H1 (cell line): ENCODE measurements at regions not wholly inside any gene's neighbourhood (a gene's known extent, or its start where the extent isn't known, plus 50 kb on each side); places are given as distances from the start of the nearest gene placed in this dataset.

ENCODE experiments used
- CTCF ChIA-PET: fragments of 300-600 bp; sonication (Branson Sonifier 250); formaldehyde crosslinking; loops from one replicate; lab custom pipeline; 2021; ENCODE audit not compliant: partially characterized antibody; lab: Charles Lee
- POLR2A ChIA-PET: fragments of 300-600 bp; sonication (Branson Sonifier 250); formaldehyde crosslinking; loops from one replicate; lab custom pipeline; 2021; ENCODE audit warnings: inconsistent platforms; ENCODE audit not compliant: partially characterized antibody; lab: Charles Lee
- DNase-seq, 2 experiments: peaks; one replicate each; pipeline versions ENCODE4 v3.0.0 to v3.0.0-alpha.2; 2010 to 2022; ENCODE audit warnings: low spot score in 2 of 2, low read depth in 1 of 2, mixed read lengths in 1 of 2
- FAIRE-seq: peaks from 2 replicates; lab custom pipeline; 2011; peaks lifted over from hg19 to GRCh38; lab: Jason Lieb, UNC
- H2AFZ ChIP-seq: 2 replicates; pipeline ENCODE4 v1.8.1; 2012; ENCODE audit warnings: low read length, inconsistent platforms
- H2AK5ac ChIP-seq: 2 replicates; pipeline ENCODE4 v1.6.1; 2013; ENCODE audit warnings: low read depth, low read length
- H2BK120ac ChIP-seq: replicated peaks from 2 replicates; pipeline ENCODE3; 2013; ENCODE audit warnings: low read depth, low read length, inconsistent platforms
- H2BK12ac ChIP-seq: 2 replicates; pipeline ENCODE4 v1.6.1; 2013; ENCODE audit warnings: low read depth, low read length
- H2BK15ac ChIP-seq: 2 replicates; pipeline ENCODE4 v1.6.1; 2013; ENCODE audit warnings: low read length
- H2BK20ac ChIP-seq: 2 replicates; pipeline ENCODE4 v1.6.1; 2013; ENCODE audit warnings: low read length
- H2BK5ac ChIP-seq: 2 replicates; pipeline ENCODE4 v1.6.1; 2013; ENCODE audit warnings: low read depth, low read length
- H3K14ac ChIP-seq: 2 replicates; pipeline ENCODE4 v1.6.1; 2013; ENCODE audit warnings: inconsistent platforms; ENCODE audit not compliant: insufficient read length
- H3K18ac ChIP-seq: 2 replicates; pipeline ENCODE4 v1.6.1; 2013; ENCODE audit warnings: low read length; ENCODE audit errors: extremely low read depth
- H3K23ac ChIP-seq: 2 replicates; pipeline ENCODE4 v1.6.1; 2013; ENCODE audit warnings: inconsistent platforms; ENCODE audit not compliant: insufficient read length
- H3K23me2 ChIP-seq: 2 replicates; pipeline ENCODE4 v1.6.1; 2013; ENCODE audit warnings: low read depth, low read length
- H3K27ac ChIP-seq: 2 replicates; pipeline ENCODE4 v1.6.1; 2011; ENCODE audit warnings: low read depth, low read length, inconsistent platforms
- H3K27me3 ChIP-seq, 4 experiments: replicated peaks in 1 of 4; 1 replicate in 1 of 4; 2 replicates in 3 of 4; pipeline versions ENCODE4 v1.6.1 to v1.8.1; 2011 to 2013; ENCODE audit warnings: low read length in 3 of 4, mild to moderate bottlenecking in 3 of 4, inconsistent platforms in 2 of 4, mixed read lengths in 2 of 4, moderate library complexity in 1 of 4; ENCODE audit not compliant: control insufficient read depth in 3 of 4, insufficient read depth in 3 of 4; ENCODE audit errors: extremely low read depth in 1 of 4
- H3K36me3 ChIP-seq, 4 experiments: 2 replicates each; pipeline versions ENCODE4 v1.6.1 to v1.8.1; 2011 to 2013; ENCODE audit warnings: mild to moderate bottlenecking in 4 of 4, low read length in 3 of 4, moderate library complexity in 2 of 4, control low read depth in 1 of 4, inconsistent platforms in 1 of 4; ENCODE audit not compliant: insufficient read depth in 4 of 4, control insufficient read depth in 2 of 4
- H3K4ac ChIP-seq: replicated peaks from 2 replicates; pipeline ENCODE3; 2013; ENCODE audit warnings: low read length, low read depth, mixed read lengths, inconsistent platforms; ENCODE audit not compliant: insufficient read length
- H3K4me1 ChIP-seq, 4 experiments: replicated peaks in 1 of 4; 1 replicate in 1 of 4; 2 replicates in 3 of 4; pipeline versions ENCODE4 v1.6.1 to v1.8.1; 2011 to 2013; ENCODE audit warnings: low read length in 3 of 4, inconsistent platforms in 2 of 4, mixed read lengths in 1 of 4; ENCODE audit not compliant: insufficient read depth in 4 of 4, control insufficient read depth in 3 of 4
- H3K4me2 ChIP-seq, 2 experiments: 2 replicates each; pipeline versions ENCODE4 v1.6.1 to v1.8.1; 2011 to 2013; ENCODE audit warnings: low read depth in 2 of 2, low read length in 2 of 2, control low read depth in 1 of 2, inconsistent platforms in 1 of 2, mild to moderate bottlenecking in 1 of 2; ENCODE audit not compliant: insufficient read depth in 1 of 2
- H3K4me3 ChIP-seq, 4 experiments: fragments of 200-600, 300-600 bp in 1 of 4; sonication (generic), shearing (Covaris generic), sonication (Bioruptor Twin) in 1 of 4; 2 replicates each; pipeline versions ENCODE4 v1.5.1 to v1.8.1; 2011 to 2016; ENCODE audit warnings: low read length in 4 of 4, low read depth in 3 of 4, control low read depth in 2 of 4, inconsistent platforms in 2 of 4, mild to moderate bottlenecking in 2 of 4, mixed read lengths in 1 of 4, moderate library complexity in 1 of 4; ENCODE audit not compliant: insufficient read depth in 2 of 4; ENCODE audit errors: extremely low read depth in 1 of 4
- H3K56ac ChIP-seq: replicated peaks from 2 replicates; pipeline ENCODE3; 2013; ENCODE audit warnings: low read depth, mild to moderate bottlenecking, mixed read lengths, low read length, inconsistent platforms; ENCODE audit not compliant: insufficient read length
- H3K79me1 ChIP-seq: 2 replicates; pipeline ENCODE4 v1.6.1; 2013; ENCODE audit warnings: low read depth, low read length, control low read depth
- H3K79me2 ChIP-seq, 2 experiments: 2 replicates each; pipeline versions ENCODE4 v1.6.1 to v1.8.1; 2012 to 2013; ENCODE audit warnings: low read length in 2 of 2, mild to moderate bottlenecking in 2 of 2, inconsistent platforms in 1 of 2; ENCODE audit not compliant: insufficient read depth in 2 of 2, control insufficient read depth in 1 of 2
- H3K9ac ChIP-seq, 4 experiments: replicated peaks in 1 of 4; 1 replicate in 1 of 4; 2 replicates in 3 of 4; pipeline versions ENCODE4 v1.6.1 to v1.8.1; 2011 to 2013; ENCODE audit warnings: low read depth in 3 of 4, low read length in 3 of 4, control low read depth in 2 of 4, mild to moderate bottlenecking in 2 of 4, moderate library complexity in 2 of 4, inconsistent platforms in 1 of 4; ENCODE audit errors: extremely low read depth in 1 of 4
- H3K9me3 ChIP-seq, 2 experiments: 2 replicates each; pipeline versions ENCODE4 v1.6.1 to v1.8.1; 2012 to 2013; ENCODE audit warnings: mild to moderate bottlenecking in 2 of 2, moderate library complexity in 2 of 2, control low read depth in 1 of 2, inconsistent platforms in 1 of 2, low read depth in 1 of 2, low read length in 1 of 2, mixed read lengths in 1 of 2; ENCODE audit not compliant: insufficient read depth in 2 of 2
- H4K20me1 ChIP-seq, 2 experiments: replicated peaks in 1 of 2; 2 replicates each; pipeline versions ENCODE3 to v1.8.1; 2011 to 2013; ENCODE audit warnings: inconsistent platforms in 2 of 2, low read length in 2 of 2, mild to moderate bottlenecking in 1 of 2; ENCODE audit not compliant: insufficient read depth in 2 of 2, control insufficient read depth in 1 of 2
- H4K5ac ChIP-seq: 2 replicates; pipeline ENCODE4 v1.6.1; 2013; ENCODE audit warnings: low read length, low read depth, mixed read lengths, inconsistent platforms; ENCODE audit not compliant: insufficient read length
- H4K8ac ChIP-seq: 2 replicates; pipeline ENCODE4 v1.8.0; 2013; ENCODE audit warnings: mild to moderate bottlenecking, moderate library complexity, low read length, inconsistent platforms; ENCODE audit not compliant: insufficient read depth; ENCODE audit errors: extremely low read depth
- H4K91ac ChIP-seq: replicated peaks from 2 replicates; pipeline ENCODE3; 2013; ENCODE audit warnings: low read length, mixed read lengths, inconsistent platforms; ENCODE audit not compliant: insufficient read length
- ASH2L ChIP-seq: fragments of 200-600, 300-600 bp; sonication (generic); IDR thresholded peaks from one replicate; pipeline ENCODE4 v1.7.1; 2017; ENCODE audit warnings: low read length
- BCL11A ChIP-seq, 2 experiments: IDR thresholded peaks; one replicate each; pipeline ENCODE4 v1.6.1; 2011; ENCODE audit warnings: low read depth in 2 of 2, low read length in 2 of 2, mild to moderate bottlenecking in 2 of 2
- CHD2 ChIP-seq: IDR thresholded peaks from 2 replicates; pipeline ENCODE4 v1.6.1; 2012; ENCODE audit warnings: low read length, improper control_type of control experiment
- EGR1 ChIP-seq: IDR thresholded peaks from 2 replicates; pipeline ENCODE4 v1.6.1; 2011; ENCODE audit warnings: low read depth, low read length, borderline replicate concordance
- EZH2 ChIP-seq: fragments of 200-600 bp; sonication (generic); IDR thresholded peaks from 2 replicates; pipeline ENCODE4 v1.7.1; 2012; ENCODE audit warnings: low read depth, mild to moderate bottlenecking, moderate library complexity, low read length, inconsistent platforms; ENCODE audit not compliant: severe bottlenecking
- GABPA ChIP-seq: IDR thresholded peaks from 2 replicates; pipeline ENCODE4 v1.6.1; 2011; ENCODE audit warnings: mild to moderate bottlenecking, low read length, moderate library complexity, borderline replicate concordance; ENCODE audit not compliant: insufficient read depth
- KDM1A ChIP-seq: fragments of 200-600, 300-600 bp; sonication (generic); IDR thresholded peaks from 2 replicates; pipeline ENCODE4 v1.7.1; 2016; ENCODE audit warnings: mild to moderate bottlenecking, low read length, borderline replicate concordance
- POLR2A ChIP-seq, 2 experiments: IDR thresholded peaks; 1 replicate in 1 of 2; 2 replicates in 1 of 2; pipeline ENCODE4 v1.6.1; 2011; ENCODE audit warnings: low read depth in 2 of 2, low read length in 2 of 2, mild to moderate bottlenecking in 2 of 2; ENCODE audit errors: control extremely low read depth in 1 of 2
- RNF2 ChIP-seq: fragments of 200-900, 300-1000 bp; sonication (generic); IDR thresholded peaks from 2 replicates; pipeline ENCODE4 v1.7.1; 2016; ENCODE audit warnings: borderline replicate concordance, low read depth, mild to moderate bottlenecking, antibody characterized with exemption, low read length; ENCODE audit not compliant: poor library complexity, severe bottlenecking; ENCODE audit errors: missing control alignments
- TAF7 ChIP-seq: optimal IDR thresholded peaks from 2 replicates; pipeline ENCODE3; 2011; ENCODE audit warnings: low read depth, mild to moderate bottlenecking, inconsistent platforms, low read length, moderate library complexity, borderline replicate concordance
- WGBS, 2 experiments: shearing (Covaris generic) in 1 of 2; methylation state at CpG; one replicate each; pipeline versions ENCODE4 v1.1.6 to v1.1.7; 2013 to 2015; ENCODE audit warnings: low lambda C conversion rate in 2 of 2, mixed read lengths in 2 of 2, inconsistent platforms in 1 of 2, low coverage in 1 of 2, missing lambda C conversion rate in 1 of 2; ENCODE audit not compliant: insufficient replicate concordance in 2 of 2, insufficient coverage in 1 of 2, insufficient read length in 1 of 2; ENCODE audit errors: extremely low coverage in 1 of 2, missing lambda C conversion rate in 1 of 2; 5-methylcytosine and 5-hydroxymethylcytosine counted together

- DNase-seq: no peak
Observed at GRCh38 chrX:79452881-79453280, 85.7 kb upstream of the ITM2A start.

More at GRCh38 chrX:79452881-79453280, 85.7 kb upstream of the ITM2A start:
- Histone ChIP-seq H4K20me1 (no peaks in the 10 kb centered on the region), H4K5ac (no peak overlapping the region), H3K27ac (no peak overlapping the region), H3K79me1 (no peaks in the 10 kb centered on the region), H2AK5ac (no peak overlapping the region), H2BK120ac (no peak overlapping the region), H2BK12ac (no peak overlapping the region), H3K36me3 (no peaks in the 10 kb centered on the region), H3K56ac (no peak overlapping the region), H3K4ac (no peak overlapping the region), H3K27me3 (no peaks in the 10 kb centered on the region), H3K9me3 (no peaks in the 10 kb centered on the region; a peak in 1 of 4 replicates), H3K4me2 (no peak overlapping the region), H2AFZ (no peak overlapping the region), H3K23ac (no peak overlapping the region), H2BK5ac (no peak overlapping the region), H4K91ac (no peak overlapping the region), H3K79me2 (no peaks in the 10 kb centered on the region), H3K23me2 (no peaks in the 10 kb centered on the region), H4K8ac (no peak overlapping the region), H3K4me1 (no peaks in the 10 kb centered on the region), H3K18ac (no peak overlapping the region), H2BK20ac (no peak overlapping the region), H3K14ac (no peak overlapping the region), H3K4me3 (no peak overlapping the region), H3K9ac (no peak overlapping the region), H2BK15ac (no peak overlapping the region)
- POLR2A ChIA-PET: no interaction called here
- CTCF ChIA-PET: interaction anchor here (0.6 to 0.7 kb wide), 2 partner anchors 66 to 374 kb away, joined by 3 read pairs; no protein-coding TSS in a partner anchor
- 86% methylated on average over 1 of the region's 1 CpG; no CpG with 5 or more reads in 1 of the 2 experiments for WGBS, 2 experiments
- no peak for FAIRE-seq
- no peak for TF ChIP-seq RNF2
- no peak for TF ChIP-seq BCL11A (IDR thresholded peaks at IDR 0.05; ENCODE audit: low read depth in 2 of 2, low read length in 2 of 2)
- no peak for TF ChIP-seq POLR2A (IDR thresholded peaks at IDR 0.05; ENCODE audit: control extremely low read depth in 1 of 2, low read depth in 2 of 2, low read length in 2 of 2)
- no peak for TF ChIP-seq ASH2L
- no peak for TF ChIP-seq EGR1
- TF ChIP-seq CHD2: no peak
- TF ChIP-seq EZH2: no peak
- TF ChIP-seq TAF7: no peak
- no peak for TF ChIP-seq GABPA
- TF ChIP-seq KDM1A: no peak
